HG03159 (cell line): ENCODE measurements at regions not wholly inside any gene's neighbourhood (a gene's known extent, or its start where the extent isn't known, plus 50 kb on each side); places are given as distances from the start of the nearest gene placed in this dataset.
"Not testable (repeated sequence)": the region's sequence is repeated elsewhere in the genome, so short reads cannot be mapped to it uniquely, and the experiment has no call there.

Experiments
- ATAC-seq: cut with Tn5 transposase; IDR thresholded peaks from one replicate; pipeline ENCODE4 v1.9.1; 2021; ENCODE audit warnings: mild to moderate bottlenecking, moderate library complexity; ENCODE audit not compliant: unreplicated experiment

DNA sequence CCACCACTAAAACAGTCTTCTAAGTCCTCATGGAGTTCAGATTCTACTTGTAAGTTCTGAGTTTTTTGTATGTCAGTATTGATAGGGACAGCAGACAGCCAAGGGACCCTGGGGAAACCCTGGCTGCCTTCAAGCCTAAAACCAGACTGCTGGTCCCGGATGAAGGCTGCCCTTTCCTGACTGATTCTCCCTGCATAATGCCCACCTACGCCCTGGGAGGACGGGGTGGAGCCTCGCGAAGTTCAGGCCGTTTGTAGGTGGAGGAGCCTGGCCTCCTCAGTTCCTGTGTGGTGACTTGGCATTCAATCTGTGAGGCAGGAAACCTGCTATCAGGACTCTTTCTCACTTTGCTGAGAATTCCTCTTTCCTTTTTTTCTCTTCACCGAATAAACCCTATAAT lies 120.3 kb upstream of the LGSN start:
- ATAC-seq: no peak

DNA sequence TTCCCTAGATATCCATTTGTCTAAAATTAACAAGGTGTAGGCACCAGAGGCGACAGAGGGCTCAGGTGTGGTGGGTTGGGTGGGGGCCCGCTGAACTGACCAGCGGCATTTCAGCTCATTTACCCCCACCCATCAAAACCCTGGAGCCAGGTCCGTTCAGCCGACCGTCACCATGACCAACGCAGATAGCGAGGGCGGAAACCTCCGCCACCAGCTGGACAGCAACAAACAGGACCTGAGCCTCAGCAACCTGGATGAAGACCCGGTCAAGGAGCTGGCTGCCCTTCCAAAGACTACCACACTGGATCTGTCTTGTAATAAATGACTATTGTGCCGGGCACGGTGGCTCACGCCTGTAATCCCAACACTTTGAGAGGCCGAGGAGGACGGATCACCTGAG lies 120.8 kb upstream of the LGSN start:
- ATAC-seq: no peak

DNA sequence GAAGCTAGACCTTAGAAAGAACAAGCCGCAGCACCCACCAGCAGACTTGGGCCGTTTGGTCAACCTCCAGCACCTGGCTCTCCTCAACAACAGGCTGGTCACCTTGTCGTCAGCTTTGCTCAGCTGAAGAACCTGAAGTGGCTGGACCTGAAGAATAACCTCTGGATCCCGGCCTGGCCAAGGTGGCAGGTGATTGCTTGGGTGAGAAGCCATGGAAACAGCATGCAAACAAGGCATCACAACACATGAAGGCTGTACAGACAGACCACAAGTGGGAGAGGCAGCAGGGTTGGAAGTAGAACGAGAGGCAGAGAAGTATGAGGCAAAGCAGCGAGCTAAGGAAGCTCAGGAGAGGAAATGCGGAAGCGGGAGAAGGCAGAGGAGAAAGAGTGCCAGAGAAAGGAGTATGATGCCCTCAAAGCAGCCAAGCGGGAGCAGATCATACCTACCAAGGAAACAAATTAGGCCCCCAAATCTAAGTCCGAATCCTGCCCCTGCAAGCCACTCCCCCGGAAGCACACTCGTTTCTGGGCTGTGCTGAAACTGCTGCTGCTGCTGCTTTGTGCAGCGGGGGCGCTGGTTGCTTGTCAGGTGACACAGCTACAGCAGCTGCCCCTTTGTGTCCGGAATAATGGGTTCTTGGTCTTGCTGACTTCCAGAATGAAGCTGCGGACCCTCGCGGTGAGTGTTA lies 121.6 kb upstream of the LGSN start:
- ATAC-seq: no peak

DNA sequence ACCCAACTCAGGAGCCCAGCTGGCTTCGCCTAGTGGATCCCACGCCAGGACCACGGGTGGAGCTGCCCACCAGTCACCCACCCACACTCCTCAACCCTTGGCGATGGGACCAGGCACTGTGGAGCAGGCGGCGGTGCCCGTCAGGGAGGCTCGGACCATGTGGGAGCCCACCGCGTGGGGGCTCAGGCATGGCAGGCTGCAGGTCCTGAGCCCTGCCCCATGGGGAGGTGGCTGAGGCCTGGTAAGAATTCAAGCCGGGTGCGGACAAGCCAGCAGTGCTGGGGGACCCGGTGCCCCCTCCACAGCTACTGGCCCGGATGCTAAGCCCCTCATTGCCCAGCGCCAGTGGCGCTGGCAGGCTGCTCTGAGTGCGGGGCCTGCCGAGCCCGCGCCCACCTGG lies 123.1 kb upstream of the LGSN start:
- no peak for ATAC-seq

DNA sequence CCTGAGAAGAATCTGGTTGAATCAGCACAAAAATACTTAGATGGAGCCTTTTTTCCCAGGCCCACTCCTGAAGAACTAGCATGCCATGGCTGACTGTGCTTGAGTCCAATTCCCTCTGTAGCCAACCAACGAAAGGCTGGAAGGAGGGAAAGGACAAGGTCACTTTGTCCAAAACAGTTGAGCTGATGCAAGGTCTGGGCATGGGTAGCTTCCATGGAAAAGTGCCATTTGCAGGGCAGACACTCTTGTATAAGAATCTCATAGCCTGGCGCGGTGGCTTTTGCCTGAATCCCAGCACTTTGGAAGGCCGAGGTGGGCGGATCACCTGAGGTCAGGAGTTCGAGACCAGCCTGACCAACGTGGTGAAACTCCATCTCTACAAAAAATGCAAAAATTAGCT lies 125.0 kb upstream of the LGSN start:
- no peak for ATAC-seq

DNA sequence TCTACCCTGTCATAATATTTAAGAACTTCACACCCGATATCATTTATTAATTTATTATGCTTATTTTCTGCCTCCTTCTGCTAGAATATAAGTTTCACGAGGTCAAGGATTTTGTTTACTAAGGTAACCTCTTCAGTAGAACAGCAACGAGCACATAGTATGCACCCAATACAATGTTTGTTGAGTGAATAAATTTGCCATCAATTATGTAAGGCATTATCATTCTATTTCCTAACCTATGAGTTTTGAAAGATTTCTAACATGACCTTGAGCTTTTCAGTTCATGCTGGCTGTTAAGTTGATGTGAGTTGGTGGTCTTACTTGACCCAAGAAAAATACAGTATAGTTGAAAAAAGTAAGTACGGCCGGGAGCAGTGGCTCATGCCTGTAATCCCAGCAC lies 125.9 kb upstream of the LOC128125822 start:
- ATAC-seq: no peak

DNA sequence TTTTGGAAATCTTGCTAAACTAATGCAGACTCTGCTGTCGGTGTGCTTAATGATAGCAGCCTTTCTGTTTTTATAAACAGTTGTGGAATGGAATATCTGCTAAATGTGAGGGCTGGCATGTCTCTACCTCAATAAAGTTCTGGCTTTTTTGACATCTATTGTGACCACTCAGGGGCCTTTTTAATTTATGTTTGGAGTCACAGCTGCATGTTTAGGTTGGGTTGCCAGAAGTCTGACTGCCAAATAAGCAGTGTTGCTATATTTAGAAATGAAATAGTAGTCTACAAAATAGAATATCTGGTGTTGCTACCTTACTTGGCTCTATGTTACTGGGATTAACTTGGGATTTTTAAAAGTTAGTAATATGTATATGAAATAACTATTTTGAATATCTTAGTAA lies 125.1 kb upstream of the LOC128125822 start:
- no peak for ATAC-seq

DNA sequence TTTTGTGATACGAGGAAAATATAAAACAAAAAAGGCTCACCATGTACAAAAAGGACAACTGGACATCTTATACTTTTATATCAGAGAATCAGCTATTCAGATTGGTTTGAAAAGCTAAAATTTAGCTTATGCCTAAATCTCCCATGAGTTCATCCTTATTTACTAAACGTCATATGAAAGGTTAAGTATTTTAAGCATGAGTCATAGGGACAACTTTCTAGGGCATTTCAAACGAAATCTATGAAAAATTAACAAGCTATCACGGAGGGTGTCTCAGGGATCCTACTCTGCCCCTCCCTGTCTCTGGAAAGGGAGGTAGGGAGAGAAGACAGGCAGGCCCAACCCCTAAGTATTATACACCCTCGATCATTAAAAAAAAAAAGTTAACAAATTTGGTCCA lies 124.1 kb upstream of the LOC128125822 start:
- ATAC-seq: no peak

DNA sequence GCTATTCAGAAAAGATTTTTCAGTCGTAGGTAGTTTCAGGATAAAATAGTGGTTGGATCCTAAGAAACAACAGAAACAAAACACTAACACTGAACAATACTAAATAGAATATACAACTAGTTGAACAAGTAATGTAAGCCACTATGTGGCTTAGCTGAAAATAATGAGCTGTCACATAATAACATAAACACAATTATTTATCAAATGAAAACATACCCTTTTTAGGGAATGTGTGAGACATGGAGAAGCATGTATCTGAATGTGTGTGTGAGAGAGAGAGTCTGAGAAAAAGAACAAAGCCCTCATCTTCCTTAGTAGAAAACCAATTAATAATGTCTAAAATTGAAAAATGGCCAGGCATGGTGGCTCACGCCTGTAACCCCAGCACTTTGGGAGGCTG lies 122.6 kb upstream of the LOC128125822 start:
- ATAC-seq: no peak

DNA sequence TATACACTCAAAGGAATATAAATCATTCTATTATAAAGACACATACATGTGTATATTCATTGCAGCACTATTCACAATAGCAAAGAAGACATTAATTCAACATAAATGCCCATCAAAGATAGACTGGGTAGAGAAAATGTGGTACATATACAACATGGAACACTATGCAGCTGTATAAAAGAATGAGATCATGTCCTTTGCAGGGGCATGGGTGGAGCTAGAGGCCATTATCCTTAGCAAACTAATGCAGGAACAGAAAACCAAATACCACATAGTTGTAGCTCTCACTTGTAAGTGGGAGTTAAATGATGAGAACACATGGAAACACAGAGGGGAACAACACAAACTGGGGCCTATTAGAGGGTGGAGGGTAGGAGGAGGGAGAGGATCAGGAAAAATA lies 121.0 kb upstream of the LOC128125822 start:
- no peak for ATAC-seq

DNA sequence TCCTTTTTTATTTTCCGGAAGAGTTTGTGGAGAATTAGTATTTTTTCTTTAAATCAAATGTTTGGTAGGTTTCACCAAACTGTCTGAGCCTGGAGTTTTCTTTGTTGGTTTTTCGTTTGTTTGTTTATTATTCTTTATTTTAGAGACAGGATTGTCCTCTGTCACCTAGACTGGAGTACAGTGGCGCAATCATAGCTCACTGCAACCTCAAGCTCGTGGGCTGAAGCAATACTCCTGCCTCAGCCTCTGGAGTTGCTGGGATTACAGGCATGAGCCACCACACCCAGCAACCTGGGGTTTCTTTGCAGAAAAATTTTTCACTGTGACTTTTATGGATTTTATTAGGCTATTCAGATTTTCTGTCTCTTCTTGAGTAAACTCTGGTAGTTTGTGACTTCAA lies 120.2 kb upstream of the LOC128125822 start:
- ATAC-seq: no peak

DNA sequence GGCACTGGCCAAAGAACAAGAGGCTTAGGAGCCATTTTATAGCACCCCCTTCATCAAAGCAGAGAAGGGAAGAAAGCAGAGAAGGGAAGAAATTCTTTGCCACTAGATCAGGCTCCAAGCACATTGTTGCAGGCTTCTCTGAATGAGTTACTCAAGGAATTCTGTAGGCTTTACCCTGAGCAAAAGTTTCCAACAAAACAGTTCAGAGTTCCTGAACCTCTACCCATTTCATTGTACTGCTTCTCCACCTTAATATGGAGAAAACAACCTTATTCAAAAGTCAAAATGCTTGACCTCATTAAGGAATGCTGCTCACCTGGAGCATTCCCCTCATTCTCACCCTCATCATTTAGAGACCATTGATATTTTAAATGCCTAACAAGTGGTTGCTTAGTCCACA lies 115.5 kb upstream of the LOC128125822 start:
- ATAC-seq: no peak

DNA sequence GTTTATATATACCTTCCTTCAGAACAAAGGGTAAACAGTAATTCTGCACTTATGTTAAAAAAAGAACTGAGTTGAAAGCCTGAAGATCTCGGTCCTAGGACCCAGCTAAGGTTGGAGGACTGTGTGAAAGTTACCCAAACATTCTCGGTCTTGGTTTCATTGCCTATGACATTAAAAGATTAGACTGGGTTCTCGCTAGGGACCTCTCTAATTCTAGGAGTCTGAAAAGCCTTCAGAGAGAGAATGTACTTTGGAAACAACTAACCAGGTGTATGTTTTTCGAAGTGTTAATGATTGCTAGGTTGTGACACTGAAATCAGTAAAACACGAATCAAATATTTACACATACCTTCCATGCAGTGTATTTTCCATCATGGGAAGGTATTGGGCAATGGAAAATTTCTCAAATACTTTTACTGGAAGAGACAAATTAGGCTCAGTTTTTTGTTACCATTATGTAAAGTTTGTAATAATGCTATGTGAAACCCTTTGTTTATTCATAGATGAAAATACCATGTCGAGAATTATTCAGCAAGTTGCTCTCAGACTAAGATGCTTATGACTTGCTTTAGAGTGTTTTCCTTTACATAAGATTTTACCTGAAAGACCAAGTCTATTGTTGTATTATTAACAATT lies 113.7 kb upstream of the LOC128125822 start:
- peak; percentile 92 for ATAC-seq

DNA sequence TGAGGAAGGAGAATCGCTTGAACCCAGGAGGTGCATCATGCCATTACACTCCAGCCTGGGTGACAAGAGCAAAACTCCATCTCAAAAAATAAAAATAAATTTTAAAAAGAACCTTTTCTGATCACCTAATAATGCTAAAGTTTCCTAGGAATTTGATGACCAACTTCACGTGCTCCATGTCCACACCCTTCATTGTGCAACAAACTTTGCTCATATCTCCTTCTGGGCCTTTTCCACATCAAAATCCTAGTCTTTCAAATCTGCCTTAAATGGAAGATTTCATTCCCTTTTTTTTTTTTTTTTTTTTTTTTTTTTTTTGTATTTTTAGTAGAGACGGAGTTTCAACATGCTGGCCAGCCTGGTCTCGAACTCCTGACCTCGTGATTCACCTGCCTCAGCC lies 112.5 kb upstream of the LOC128125822 start:
- no peak for ATAC-seq

DNA sequence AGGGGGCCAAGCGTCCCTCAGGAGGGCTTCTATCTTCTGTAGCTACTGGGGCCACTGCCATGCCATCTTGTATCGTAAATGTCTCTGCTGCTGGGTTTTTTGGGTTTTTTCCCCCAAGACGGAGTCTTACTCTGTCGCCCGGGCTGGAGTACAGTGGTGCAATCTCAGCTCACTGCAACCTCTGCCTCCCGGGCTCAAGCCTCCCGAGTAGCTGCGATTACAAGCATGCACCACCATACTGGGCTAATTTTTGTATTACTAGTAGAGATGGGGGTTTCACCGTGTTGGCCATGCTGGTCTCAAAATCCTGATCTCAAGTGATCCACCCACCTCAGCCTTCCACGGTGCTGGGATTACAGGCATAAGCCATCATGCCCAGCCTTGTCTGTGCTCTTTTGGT lies 111.3 kb upstream of the LOC128125822 start:
- no peak for ATAC-seq

DNA sequence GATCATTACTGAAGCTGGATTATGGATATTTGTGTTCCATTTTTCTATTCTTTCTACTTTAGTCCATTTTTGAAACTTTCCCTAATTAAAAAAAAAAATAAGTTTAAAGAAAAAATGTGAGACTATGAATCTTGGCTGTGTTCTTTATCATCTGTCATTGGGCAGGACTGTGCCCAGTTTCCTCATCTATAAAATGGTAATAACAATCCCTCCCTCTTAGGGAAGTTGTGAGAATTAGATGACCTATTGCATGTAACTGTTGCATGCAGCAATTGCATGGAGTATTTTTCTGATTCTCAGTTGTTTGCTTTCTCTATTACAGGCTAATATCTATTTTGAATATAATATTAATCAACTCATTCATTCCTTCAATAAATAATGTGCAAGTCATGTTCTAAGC lies 108.2 kb upstream of the LOC128125822 start:
- no peak for ATAC-seq

DNA sequence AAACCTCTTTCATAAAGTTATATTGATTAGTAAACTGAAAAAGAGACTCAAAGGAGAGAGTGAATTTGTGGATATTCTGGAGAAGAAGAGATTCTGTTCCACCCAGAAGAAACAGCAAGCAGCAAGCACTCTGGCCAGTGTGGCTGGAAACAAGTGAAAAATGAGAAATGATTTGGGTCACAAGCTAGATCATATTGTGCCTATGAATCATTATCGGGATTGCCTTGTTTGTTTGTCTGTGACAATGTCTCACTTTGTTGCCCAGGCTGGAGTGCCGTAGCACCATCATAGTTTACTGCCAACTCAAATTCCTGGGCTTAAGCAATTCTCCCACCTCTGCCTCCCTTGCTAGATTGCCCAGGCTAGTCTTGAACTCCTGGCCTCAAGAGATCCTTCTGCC lies 106.5 kb upstream of the LOC128125822 start:
- no peak for ATAC-seq

DNA sequence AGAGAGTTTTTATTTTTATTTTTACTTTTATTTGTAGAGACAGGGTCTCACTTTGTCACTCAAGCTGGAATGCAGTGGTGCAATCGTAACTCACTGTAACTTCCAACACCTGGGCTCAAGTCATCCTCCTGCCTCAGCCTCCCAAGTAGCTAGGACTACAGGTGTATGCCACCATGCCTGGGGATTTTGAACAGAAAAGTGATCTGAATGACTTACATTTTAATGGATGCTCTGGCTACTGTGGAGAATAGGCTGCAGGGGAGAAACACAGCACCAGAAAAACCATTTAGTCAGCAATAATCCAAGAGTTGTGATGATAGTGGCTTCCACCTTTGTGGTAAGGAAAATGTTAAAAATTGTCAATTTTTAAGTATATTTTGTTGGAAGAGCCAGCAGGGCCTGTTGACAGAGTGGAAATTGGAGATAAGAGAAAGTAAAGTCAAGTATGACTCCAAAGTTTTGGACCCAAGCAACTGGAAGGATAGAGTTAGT lies 106.0 kb upstream of the LOC128125822 start:
- no peak for ATAC-seq

DNA sequence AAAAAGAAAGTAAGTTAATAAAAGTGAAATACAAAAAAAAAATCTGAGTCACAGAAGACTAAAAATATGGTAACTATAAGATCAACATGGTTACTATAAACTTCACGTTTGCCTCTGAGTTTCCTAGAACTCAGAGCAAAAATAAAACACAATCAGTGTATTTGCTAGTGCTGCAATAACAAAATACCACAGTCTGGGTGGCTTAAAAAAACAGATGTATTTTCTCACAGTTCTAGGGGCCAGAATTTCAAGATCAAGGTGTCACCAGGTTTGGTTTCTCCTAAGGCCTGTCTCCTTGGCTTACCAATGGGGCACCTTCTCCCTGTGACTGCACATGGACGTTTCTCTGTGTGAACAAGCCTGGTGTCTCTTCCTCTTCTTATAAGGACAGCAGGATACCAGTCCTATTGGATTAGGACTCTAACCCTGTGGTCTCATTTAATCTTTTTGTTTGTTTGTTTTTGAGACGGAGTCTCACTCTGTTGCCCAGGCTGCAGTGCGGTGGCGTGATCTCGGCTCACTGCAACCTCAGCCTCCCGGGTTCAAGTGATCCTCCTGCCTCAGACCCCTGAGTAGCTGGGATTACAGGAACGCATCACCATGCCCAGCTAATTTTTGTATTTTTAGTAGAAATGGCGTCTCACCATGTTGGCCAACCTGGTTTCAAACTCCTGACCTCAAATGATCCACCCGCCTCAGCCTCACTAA lies 104.9 kb upstream of the LOC128125822 start:
- no peak for ATAC-seq

DNA sequence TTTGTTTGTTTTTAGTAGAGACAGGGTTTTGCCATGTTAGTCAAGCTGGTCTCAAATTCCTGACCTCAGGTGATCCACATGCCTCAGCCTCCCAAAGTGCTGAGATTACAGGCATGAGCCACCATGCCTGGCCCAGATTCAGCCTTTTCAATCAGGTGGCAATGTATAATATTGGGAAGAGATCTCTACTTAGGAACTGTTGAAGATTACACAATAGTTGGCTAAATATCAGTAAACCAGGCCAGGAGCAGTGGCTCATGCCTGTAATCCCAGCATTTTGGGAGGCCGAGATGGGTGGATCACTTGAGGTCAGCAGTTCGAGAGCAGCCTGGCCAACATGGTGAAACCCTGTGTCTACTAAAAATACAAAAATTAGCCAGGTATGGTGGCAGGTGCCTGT lies 101.1 kb upstream of the LOC128125822 start:
- not testable (repeated sequence) for ATAC-seq

DNA sequence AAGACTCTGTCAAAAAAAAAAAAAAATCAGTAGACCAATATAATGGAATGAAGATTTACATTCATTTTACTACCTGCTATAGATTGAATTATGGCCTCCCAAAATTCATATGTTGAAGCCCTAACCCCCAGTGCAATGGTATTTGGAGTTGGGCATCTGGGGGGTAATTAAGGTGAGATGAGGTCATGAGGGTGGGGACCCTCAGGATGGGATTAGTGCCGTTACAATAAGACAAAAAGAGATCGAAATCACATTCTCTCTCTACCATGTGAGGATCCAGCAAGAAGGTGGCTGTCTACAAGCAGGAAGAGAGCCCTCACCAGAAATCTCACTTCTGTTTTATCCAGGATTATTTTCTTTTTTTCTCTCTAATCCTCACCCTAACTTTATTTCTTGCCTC lies 100.6 kb upstream of the LOC128125822 start:
- ATAC-seq: no peak

DNA sequence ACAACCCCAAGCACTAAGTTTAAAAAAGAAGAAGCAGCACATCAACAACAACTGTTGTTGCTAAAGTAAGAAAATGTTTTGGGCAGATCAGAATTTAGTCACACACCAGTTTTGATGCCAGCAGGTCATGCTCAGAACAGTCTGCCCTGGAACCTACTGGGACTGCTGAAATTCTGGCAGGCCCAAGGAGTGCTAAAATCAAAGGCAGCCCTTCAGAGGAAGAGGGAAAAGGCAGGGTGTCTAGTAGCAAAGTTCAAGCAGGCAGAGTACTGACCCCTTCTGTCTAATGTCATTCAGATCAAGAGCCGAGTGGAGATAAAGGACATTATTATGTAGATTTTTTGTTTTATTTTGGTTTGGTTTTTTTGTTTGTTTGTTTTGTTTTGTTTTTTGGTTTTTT lies 96.6 kb upstream of the LOC128125822 start:
- ATAC-seq: no peak
